Heart left ventricle (tissue), 16 donors: ENCODE measurements at regions not wholly inside any gene's neighbourhood (a gene's known extent, or its start where the extent isn't known, plus 50 kb on each side); places are given as distances from the start of the nearest gene placed in this dataset.

Experiments used
- ATAC-seq, 4 donors: fragments of 200-7000 bp; cut with Tn5 transposase; one replicate each; pipeline ENCODE4 v1.9.1; 2020 to 2022; ENCODE audit warnings: moderate library complexity in 4 of 4, mild to moderate bottlenecking in 3 of 4, moderate number of reproducible peaks in 1 of 4
- DNase-seq, 5 donors: peaks; one replicate each; pipeline ENCODE4 v3.0.0-alpha.2; 2020
- H3K27ac ChIP-seq, 12 donors: fragments of 200-600 bp; sonication (generic) in 4 of 12; one replicate each; pipeline versions ENCODE4 v1.5.0 to v1.8.0; 2016 to 2022; ENCODE audit warnings: mild to moderate bottlenecking in 2 of 12
- H3K27me3 ChIP-seq, 9 donors: fragments of 200-600 bp; sonication (generic) in 2 of 9; one replicate each; pipeline versions ENCODE4 v1.5.1 to v1.8.0; 2016 to 2022; ENCODE audit warnings: mild to moderate bottlenecking in 3 of 9
- H3K36me3 ChIP-seq, 9 donors: fragments of 200-600 bp; sonication (generic) in 2 of 9; one replicate each; pipeline versions ENCODE4 v1.5.0 to v1.8.0; 2018 to 2022; ENCODE audit warnings: mild to moderate bottlenecking in 2 of 9
- H3K4me1 ChIP-seq, 12 donors: fragments of 200-600 bp; sonication (generic) in 4 of 12; one replicate each; pipeline versions ENCODE4 v1.5.0 to v1.8.0; 2016 to 2022; ENCODE audit warnings: mild to moderate bottlenecking in 3 of 12
- H3K4me3 ChIP-seq, 12 donors: fragments of 200-600 bp; sonication (generic) in 4 of 12; one replicate each; pipeline versions ENCODE4 v1.5.0 to v1.8.0; 2017 to 2022; ENCODE audit warnings: mild to moderate bottlenecking in 9 of 12, moderate library complexity in 4 of 12
- H3K9me3 ChIP-seq, 12 donors: fragments of 200-600 bp; sonication (generic) in 4 of 12; one replicate each; pipeline versions ENCODE4 v1.5.0 to v1.8.0; 2016 to 2022; ENCODE audit warnings: mild to moderate bottlenecking in 1 of 12
- POLR2A ChIP-seq, 2 donors: fragments of 450-650 bp; IDR thresholded peaks; one replicate each; pipeline ENCODE4 v1.6.1; 2017; ENCODE audit warnings: antibody characterized with exemption in 2 of 2, mild to moderate bottlenecking in 2 of 2, moderate library complexity in 2 of 2
- WGBS, 4 donors: extraction: QIAGEN DNeasy Blood & Tissue Kit in 2 of 4; methylation state at CpG; one replicate each; pipeline versions ENCODE4 v1.1.5 to v1.1.7; 2013 to 2018; 5-methylcytosine and 5-hydroxymethylcytosine counted together
- intact Hi-C, 10 donors: fragments of 100-400 bp; cut with DNase I; formaldehyde crosslinking; loops; one replicate each; pipeline versions ENCODE4 v1.11.1 to v1.14.2; 2022
- TF ChIP-seq, protein P1 (sequence below), 12 donors: fragments of 200-600 bp; sonication (generic) in 4 of 12; IDR thresholded peaks; one replicate each; pipeline versions ENCODE4 v1.5.0 to v1.8.0; 2018 to 2022; ENCODE audit warnings: antibody characterized with exemption in 12 of 12, mild to moderate bottlenecking in 5 of 12
- donor health status: ischemic (EF 13 %, LVEDD 7.1; RV severe dilation, severe dysfunction).
- donor health status: healthy with polysubstance abuse.
- donor health status: DM: no; HTN: yes; CAD: no.
- donor health status: DM: no; HTN: no; CAD: no.
- donor health status: ischemic (EF 25% LVEDD 6.9; RV normal size, moderate dysfunction).
- donor health status: ischemic (EF 25% LVEDD 5.7; RV mildly dilated, moderate dysfunction).
- donor health status: healthy.
- donor health status: DM: yes; HTN: yes; CAD: no.
- donor health status: ischemic (EF 35%, LVEDD 5.7; RV mildly dilated, moderate dysfunction).
- donor health status: nonischemic (EF 11% LVEDD 7.7; RV severe dilation, severe dysfunction).
- donor health status: DM: yes; HTN: yes; CAD: no.
- donor health status: PGD.
- donor health status: ischemic (EF 29% LVEDD 5.4; RV normal size, mild dysfunction).
- donor health status: nonischemic (EF 23%, LVEDD 6.1; RV moderate dilation, normal function).

DNA sequence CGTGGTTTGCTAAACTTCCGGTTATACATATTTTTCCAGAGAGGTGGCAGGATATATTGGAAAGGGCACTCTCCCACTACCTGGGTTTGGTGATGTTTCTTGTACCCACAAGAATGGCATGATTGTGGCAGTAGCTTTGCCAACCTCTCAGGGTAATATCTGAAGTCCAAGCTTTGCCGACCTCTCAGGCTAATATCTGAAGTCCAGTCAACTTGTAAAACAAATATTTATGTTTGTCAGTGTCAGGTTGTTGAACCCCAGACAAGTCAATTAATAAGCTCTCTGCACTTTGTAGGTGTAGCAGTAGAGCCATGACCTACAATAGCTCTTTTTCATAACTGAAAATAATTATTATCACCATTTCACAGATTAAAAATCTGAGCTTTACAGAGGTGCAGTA is 167.0 kb downstream of the POU4F1 start:
- no peak for TF ChIP-seq POLR2A (IDR thresholded peaks at IDR 0.05)
- TF ChIP-seq, protein P1, sequence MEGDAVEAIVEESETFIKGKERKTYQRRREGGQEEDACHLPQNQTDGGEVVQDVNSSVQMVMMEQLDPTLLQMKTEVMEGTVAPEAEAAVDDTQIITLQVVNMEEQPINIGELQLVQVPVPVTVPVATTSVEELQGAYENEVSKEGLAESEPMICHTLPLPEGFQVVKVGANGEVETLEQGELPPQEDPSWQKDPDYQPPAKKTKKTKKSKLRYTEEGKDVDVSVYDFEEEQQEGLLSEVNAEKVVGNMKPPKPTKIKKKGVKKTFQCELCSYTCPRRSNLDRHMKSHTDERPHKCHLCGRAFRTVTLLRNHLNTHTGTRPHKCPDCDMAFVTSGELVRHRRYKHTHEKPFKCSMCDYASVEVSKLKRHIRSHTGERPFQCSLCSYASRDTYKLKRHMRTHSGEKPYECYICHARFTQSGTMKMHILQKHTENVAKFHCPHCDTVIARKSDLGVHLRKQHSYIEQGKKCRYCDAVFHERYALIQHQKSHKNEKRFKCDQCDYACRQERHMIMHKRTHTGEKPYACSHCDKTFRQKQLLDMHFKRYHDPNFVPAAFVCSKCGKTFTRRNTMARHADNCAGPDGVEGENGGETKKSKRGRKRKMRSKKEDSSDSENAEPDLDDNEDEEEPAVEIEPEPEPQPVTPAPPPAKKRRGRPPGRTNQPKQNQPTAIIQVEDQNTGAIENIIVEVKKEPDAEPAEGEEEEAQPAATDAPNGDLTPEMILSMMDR (IDR thresholded peaks at IDR 0.05) = no peak
- WGBS, 4 donors = 66 to 85% (median 84%) methylated on average over 3 of the region's 3 CpGs
- H3K9me3 ChIP-seq = no peaks in the 10 kb centered on the region
- no peak for ATAC-seq
- no peaks in the 10 kb centered on the region for H3K36me3 ChIP-seq
- no peaks in the 10 kb centered on the region for H3K27me3 ChIP-seq
- H3K4me1 ChIP-seq = no peaks in the 10 kb centered on the region
- no peak for DNase-seq
- no peak overlapping the region for H3K27ac ChIP-seq
- intact Hi-C loops = no loop called here
- H3K4me3 ChIP-seq = no peak overlapping the region

DNA sequence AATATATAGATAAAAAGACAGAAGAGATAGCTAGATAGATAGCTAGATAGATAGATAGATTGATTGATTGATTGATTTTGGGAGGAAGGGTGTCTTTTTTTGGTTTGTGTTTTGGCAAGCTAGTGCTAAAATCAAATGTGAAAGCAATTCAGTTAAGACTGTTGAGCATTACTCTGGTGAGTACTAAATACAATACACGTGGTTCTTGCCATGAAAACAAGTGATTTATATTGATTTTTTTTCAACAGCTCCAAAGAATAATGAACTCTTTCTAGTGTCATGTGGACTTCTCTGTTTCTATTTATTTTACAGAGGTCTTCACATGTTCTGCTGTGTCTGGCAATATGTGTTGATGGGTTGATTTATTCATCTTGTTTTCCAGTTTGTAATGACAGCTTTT is 172.0 kb downstream of the POU4F1 start:
- H3K27ac ChIP-seq = no peak overlapping the region
- 52 to 75% (median 62%) methylated on average over 1 of the region's 1 CpG for WGBS, 4 donors
- ATAC-seq (no peak), DNase-seq (no peak)
- no peaks in the 10 kb centered on the region for H3K27me3 ChIP-seq
- H3K9me3 ChIP-seq = no peaks in the 10 kb centered on the region
- TF ChIP-seq POLR2A (IDR thresholded peaks at IDR 0.05) = no peak
- intact Hi-C loops = no loop called here
- H3K4me3 ChIP-seq = no peak overlapping the region
- H3K4me1 ChIP-seq = no peaks in the 10 kb centered on the region
- H3K36me3 ChIP-seq = no peaks in the 10 kb centered on the region

DNA sequence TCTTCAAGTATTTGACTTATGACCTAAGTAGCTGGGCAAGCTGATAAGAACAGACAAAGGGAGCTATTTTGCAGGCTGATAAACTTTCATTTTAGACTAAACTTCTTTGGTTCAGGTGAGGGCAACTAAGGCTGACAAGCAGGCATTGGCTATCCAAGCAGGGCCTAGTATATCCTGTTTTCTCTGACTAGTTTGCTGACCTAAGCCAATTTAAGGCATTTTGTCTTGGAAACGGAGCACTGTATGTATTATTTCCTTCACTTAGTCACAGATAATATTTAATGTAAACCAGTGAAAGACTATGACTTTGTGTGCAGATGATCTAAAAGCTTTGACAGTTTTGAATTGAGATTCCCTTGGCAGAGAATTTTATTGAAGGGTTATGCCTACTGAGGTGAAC is 172.5 kb downstream of the POU4F1 start:
- DNase-seq (no peak), ATAC-seq (no peak)
- no peak for TF ChIP-seq POLR2A (IDR thresholded peaks at IDR 0.05)
- TF ChIP-seq, protein P1 (IDR thresholded peaks at IDR 0.05) = no peak
- H3K27me3 ChIP-seq = no peaks in the 10 kb centered on the region
- H3K36me3 ChIP-seq = no peaks in the 10 kb centered on the region
- no peaks in the 10 kb centered on the region for H3K9me3 ChIP-seq
- no peak overlapping the region for H3K4me3 ChIP-seq
- H3K4me1 ChIP-seq = no peaks in the 10 kb centered on the region
- no peak overlapping the region for H3K27ac ChIP-seq
- intact Hi-C loops = no loop called here
- WGBS, 4 donors = 55 to 74% (median 65%) methylated on average over 1 of the region's 1 CpG

DNA sequence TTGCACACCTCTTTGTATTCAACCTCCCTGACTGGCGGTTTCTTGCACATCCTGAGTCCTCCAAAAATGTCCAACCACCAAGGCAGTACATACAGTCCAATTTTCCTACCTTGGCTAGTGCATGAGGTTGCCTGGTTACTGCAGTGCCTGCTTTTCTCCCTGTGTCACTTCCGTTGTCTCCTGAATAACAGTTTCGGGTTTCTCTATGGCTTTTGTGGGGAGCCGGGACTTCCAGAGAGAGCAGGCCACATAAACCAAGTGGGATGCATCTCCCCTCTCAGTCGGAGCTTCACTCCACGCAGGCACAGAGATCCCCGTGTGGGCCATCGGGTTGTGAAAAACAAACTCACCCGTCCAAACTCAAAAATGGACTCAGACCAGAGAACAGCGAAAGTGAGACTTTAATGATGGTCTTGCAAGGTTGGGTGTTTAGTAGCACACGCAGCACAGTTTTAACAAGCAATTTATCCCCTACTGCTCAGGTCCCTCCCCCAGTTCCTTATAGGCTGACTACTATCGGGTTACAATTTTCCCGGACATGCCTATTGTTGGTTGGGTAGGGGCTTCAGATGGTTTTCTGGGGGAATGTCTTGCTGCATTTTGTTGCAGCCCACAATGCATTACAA is 173.1 kb downstream of the POU4F1 start:
- 68 to 72% (median 72%) methylated on average over 13 of the region's 13 CpGs for WGBS, 4 donors
- intact Hi-C loops = no loop called here
- no peak overlapping the region for H3K4me3 ChIP-seq
- H3K9me3 ChIP-seq = no peaks in the 10 kb centered on the region
- no peaks in the 10 kb centered on the region for H3K4me1 ChIP-seq
- no peaks in the 10 kb centered on the region for H3K27me3 ChIP-seq
- no peak overlapping the region for H3K27ac ChIP-seq
- H3K36me3 ChIP-seq = no peaks in the 10 kb centered on the region
- DNase-seq (no peak), ATAC-seq (no peak)
- TF ChIP-seq, protein P1 (IDR thresholded peaks at IDR 0.05) = no peak
- TF ChIP-seq POLR2A (IDR thresholded peaks at IDR 0.05) = no peak

DNA sequence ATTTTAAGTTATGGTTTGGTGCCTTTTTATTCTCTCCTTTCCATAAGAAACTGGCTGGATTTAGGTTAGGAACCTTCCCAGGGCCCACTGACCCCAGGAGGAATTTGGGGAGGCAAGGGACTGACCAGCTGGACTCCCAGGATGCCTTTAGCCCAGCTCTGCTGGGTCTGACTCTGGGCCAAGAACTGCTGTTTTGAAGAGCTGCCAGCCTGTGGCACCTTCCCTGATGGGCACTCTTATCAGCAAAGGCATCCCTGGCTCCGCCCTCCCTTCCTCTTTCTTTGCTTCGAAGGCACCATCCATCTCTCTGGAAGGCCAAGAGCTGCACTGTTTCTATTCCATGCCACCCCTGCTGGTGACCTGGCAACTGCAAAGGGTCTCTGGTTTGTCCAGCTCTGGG is 174.7 kb downstream of the POU4F1 start:
- WGBS, 4 donors = 28 to 67% (median 34%) methylated on average over 2 of the region's 2 CpGs
- intact Hi-C loops = no loop called here
- Histone ChIP-seq H3K4me1 (no peaks in the 10 kb centered on the region), H3K36me3 (no peaks in the 10 kb centered on the region), H3K27ac (no peak overlapping the region), H3K4me3 (no peak overlapping the region), H3K9me3 (no peaks in the 10 kb centered on the region), H3K27me3 (no peaks in the 10 kb centered on the region)
- no peak for DNase-seq
- no peak for ATAC-seq
- no peak for TF ChIP-seq POLR2A (IDR thresholded peaks at IDR 0.05)
- TF ChIP-seq, protein P1 (IDR thresholded peaks at IDR 0.05) = no peak
